ENCODE measurements at regions not wholly inside any gene's neighbourhood (a gene's known extent, or its start where the extent isn't known, plus 50 kb on each side); places are given as distances from the start of the nearest gene placed in this dataset.

GRCh38 chr12:24066097-24066496, 116.6 kb upstream of the SOX5 start:
- Histone ChIP-seq H3K4me3 (ENCODE audit: control insufficient read depth in 1 of 7, extremely low read depth in 1 of 7, insufficient read depth in 4 of 7, low read depth in 2 of 7, low read length in 6 of 7) (no peak overlapping the region), H3K4me1 (ENCODE audit: control extremely low read depth in 1 of 4, control insufficient read depth in 4 of 4, insufficient read depth in 4 of 4, low read length in 3 of 4) (no peaks in the 10 kb centered on the region), H3K36me3 (ENCODE audit: control insufficient read depth in 4 of 4, insufficient read depth in 4 of 4, low read length in 3 of 4) (no peaks in the 10 kb centered on the region), H3K27me3 (replicated peaks in 2 of 5; ENCODE audit: control insufficient read depth in 4 of 5, insufficient read depth in 5 of 5, low read length in 4 of 5) (no peaks in the 10 kb centered on the region), H3K27ac (ENCODE audit: insufficient read depth in 1 of 2, low read depth in 1 of 2, low read length in 2 of 2, poor library complexity in 1 of 2, severe bottlenecking in 2 of 2) (no peak overlapping the region), H3K9me3 (ENCODE audit: control extremely low read depth in 1 of 5, control insufficient read depth in 4 of 5, insufficient read depth in 2 of 5, low read depth in 1 of 5, low read length in 4 of 5) (no peaks in the 10 kb centered on the region)
- CTCF ChIA-PET: no interaction called here
- DNase-seq: no peak
- POLR2A ChIA-PET: no interaction called here

GRCh38 chr12:24062642-24063245, 113.3 kb upstream of the SOX5 start:
- no peak overlapping the region for H3K27ac ChIP-seq (ENCODE audit: insufficient read depth in 1 of 2, low read depth in 1 of 2, low read length in 2 of 2, poor library complexity in 1 of 2, severe bottlenecking in 2 of 2)
- DNase-seq: no peak
- H3K27me3 ChIP-seq (replicated peaks in 2 of 5; ENCODE audit: control insufficient read depth in 4 of 5, insufficient read depth in 5 of 5, low read length in 4 of 5): no peaks in the 10 kb centered on the region
- no peaks in the 10 kb centered on the region for H3K9me3 ChIP-seq (ENCODE audit: control extremely low read depth in 1 of 5, control insufficient read depth in 4 of 5, insufficient read depth in 2 of 5, low read depth in 1 of 5, low read length in 4 of 5)
- no peaks in the 10 kb centered on the region for H3K36me3 ChIP-seq (ENCODE audit: control insufficient read depth in 4 of 4, insufficient read depth in 4 of 4, low read length in 3 of 4)
- H3K4me3 ChIP-seq (ENCODE audit: control insufficient read depth in 1 of 7, extremely low read depth in 1 of 7, insufficient read depth in 4 of 7, low read depth in 2 of 7, low read length in 6 of 7): no peak overlapping the region
- H3K4me1 ChIP-seq (ENCODE audit: control extremely low read depth in 1 of 4, control insufficient read depth in 4 of 4, insufficient read depth in 4 of 4, low read length in 3 of 4): no peaks in the 10 kb centered on the region
- WGBS (ENCODE audit: insufficient coverage): no CpG with 5 or more reads among the region's 1 CpG
- CTCF ChIA-PET: interaction anchor here (0.9 kb wide), 1 partner anchor 8 kb away, joined by 3 read pairs; no protein-coding TSS in a partner anchor
- POLR2A ChIA-PET: no interaction called here

- Histone ChIP-seq H3K9me3 (ENCODE audit: control extremely low read depth in 1 of 5, control insufficient read depth in 4 of 5, insufficient read depth in 2 of 5, low read depth in 1 of 5, low read length in 4 of 5) (no peaks in the 10 kb centered on the region), H3K4me1 (ENCODE audit: control extremely low read depth in 1 of 4, control insufficient read depth in 4 of 4, insufficient read depth in 4 of 4, low read length in 3 of 4) (peaks cover 0 to 2% (median 0%) of the 10 kb centered on the region in 4 experiments), H3K27me3 (replicated peaks in 2 of 5; ENCODE audit: control insufficient read depth in 4 of 5, insufficient read depth in 5 of 5, low read length in 4 of 5) (no peaks in the 10 kb centered on the region), H3K4me3 (ENCODE audit: control insufficient read depth in 1 of 7, extremely low read depth in 1 of 7, insufficient read depth in 4 of 7, low read depth in 2 of 7, low read length in 6 of 7) (no peak overlapping the region), H3K36me3 (ENCODE audit: control insufficient read depth in 4 of 4, insufficient read depth in 4 of 4, low read length in 3 of 4) (no peaks in the 10 kb centered on the region), H3K27ac (ENCODE audit: insufficient read depth in 1 of 2, low read depth in 1 of 2, low read length in 2 of 2, poor library complexity in 1 of 2, severe bottlenecking in 2 of 2) (no peak overlapping the region)
- no CpG with 5 or more reads among the region's 1 CpG for WGBS (ENCODE audit: insufficient coverage)
- POLR2A ChIA-PET: no interaction called here
- DNase-seq: no peak
- CTCF ChIA-PET: no interaction called here
These were observed 110.6 kb upstream of the SOX5 start for GRCh38 chr12:24060089-24060488.

GRCh38 chr12:24057920-24058476, 108.5 kb upstream of the SOX5 start:
- no peak overlapping the region for H3K4me3 ChIP-seq (ENCODE audit: control insufficient read depth in 1 of 7, extremely low read depth in 1 of 7, insufficient read depth in 4 of 7, low read depth in 2 of 7, low read length in 6 of 7)
- DNase-seq: no peak
- H3K36me3 ChIP-seq (ENCODE audit: control insufficient read depth in 4 of 4, insufficient read depth in 4 of 4, low read length in 3 of 4): no peaks in the 10 kb centered on the region
- H3K4me1 ChIP-seq (ENCODE audit: control extremely low read depth in 1 of 4, control insufficient read depth in 4 of 4, insufficient read depth in 4 of 4, low read length in 3 of 4): peaks cover 0 to 14% (median 3%) of the 10 kb centered on the region in 4 experiments
- no peaks in the 10 kb centered on the region for H3K9me3 ChIP-seq (ENCODE audit: control extremely low read depth in 1 of 5, control insufficient read depth in 4 of 5, insufficient read depth in 2 of 5, low read depth in 1 of 5, low read length in 4 of 5)
- 100% methylated on average over 1 of the region's 4 CpGs for WGBS (ENCODE audit: insufficient coverage)
- no peak overlapping the region for H3K27ac ChIP-seq (ENCODE audit: insufficient read depth in 1 of 2, low read depth in 1 of 2, low read length in 2 of 2, poor library complexity in 1 of 2, severe bottlenecking in 2 of 2)
- ChIA-PET CTCF (interaction anchor here (0.6 to 1.3 kb wide), 2 partner anchors 12 to 720 kb away, joined by 4 to 6 read pairs; no protein-coding TSS in a partner anchor), POLR2A (no interaction called here)
- no peaks in the 10 kb centered on the region for H3K27me3 ChIP-seq (replicated peaks in 2 of 5; ENCODE audit: control insufficient read depth in 4 of 5, insufficient read depth in 5 of 5, low read length in 4 of 5)

- H3K9me3 ChIP-seq (ENCODE audit: control extremely low read depth in 1 of 5, control insufficient read depth in 4 of 5, insufficient read depth in 2 of 5, low read depth in 1 of 5, low read length in 4 of 5): no peaks in the 10 kb centered on the region
- peaks cover 0 to 19% (median 3%) of the 10 kb centered on the region in 4 experiments for H3K4me1 ChIP-seq (ENCODE audit: control extremely low read depth in 1 of 4, control insufficient read depth in 4 of 4, insufficient read depth in 4 of 4, low read length in 3 of 4)
- no peak for DNase-seq
- no peaks in the 10 kb centered on the region for H3K36me3 ChIP-seq (ENCODE audit: control insufficient read depth in 4 of 4, insufficient read depth in 4 of 4, low read length in 3 of 4)
- H3K27ac ChIP-seq (ENCODE audit: insufficient read depth in 1 of 2, low read depth in 1 of 2, low read length in 2 of 2, poor library complexity in 1 of 2, severe bottlenecking in 2 of 2): no peak overlapping the region
- no peaks in the 10 kb centered on the region for H3K27me3 ChIP-seq (replicated peaks in 2 of 5; ENCODE audit: control insufficient read depth in 4 of 5, insufficient read depth in 5 of 5, low read length in 4 of 5)
- H3K4me3 ChIP-seq (ENCODE audit: control insufficient read depth in 1 of 7, extremely low read depth in 1 of 7, insufficient read depth in 4 of 7, low read depth in 2 of 7, low read length in 6 of 7): no peak overlapping the region
- POLR2A ChIA-PET: no interaction called here
- CTCF ChIA-PET: no interaction called here
- WGBS (ENCODE audit: insufficient coverage): no CpG with 5 or more reads among the region's 1 CpG
These were observed 106.3 kb upstream of the SOX5 start for GRCh38 chr12:24055747-24056146.

GRCh38 chr12:24054416-24054815, 104.9 kb upstream of the SOX5 start:
- WGBS (ENCODE audit: insufficient coverage): no CpG with 5 or more reads among the region's 3 CpGs
- peaks cover 0 to 24% (median 4%) of the 10 kb centered on the region in 4 experiments for H3K4me1 ChIP-seq (ENCODE audit: control extremely low read depth in 1 of 4, control insufficient read depth in 4 of 4, insufficient read depth in 4 of 4, low read length in 3 of 4)
- ChIA-PET POLR2A (no interaction called here), CTCF (interaction anchor here (1.0 kb wide), 1 partner anchor 781 kb away, joined by 3 read pairs; no protein-coding TSS in a partner anchor)
- H3K36me3 ChIP-seq (ENCODE audit: control insufficient read depth in 4 of 4, insufficient read depth in 4 of 4, low read length in 3 of 4): no peaks in the 10 kb centered on the region
- no peaks in the 10 kb centered on the region for H3K27me3 ChIP-seq (replicated peaks in 2 of 5; ENCODE audit: control insufficient read depth in 4 of 5, insufficient read depth in 5 of 5, low read length in 4 of 5)
- peak overlapping the region in 2 of 7 experiments; percentile 20 to 28 for H3K4me3 ChIP-seq (ENCODE audit: control insufficient read depth in 1 of 7, extremely low read depth in 1 of 7, insufficient read depth in 4 of 7, low read depth in 2 of 7, low read length in 6 of 7)
- no peak overlapping the region for H3K27ac ChIP-seq (ENCODE audit: insufficient read depth in 1 of 2, low read depth in 1 of 2, low read length in 2 of 2, poor library complexity in 1 of 2, severe bottlenecking in 2 of 2)
- peak in 2 of 3 donors; percentile 4 to 27 for DNase-seq
- H3K9me3 ChIP-seq (ENCODE audit: control extremely low read depth in 1 of 5, control insufficient read depth in 4 of 5, insufficient read depth in 2 of 5, low read depth in 1 of 5, low read length in 4 of 5): no peaks in the 10 kb centered on the region

GRCh38 chr12:24049728-24050127, 100.3 kb upstream of the SOX5 start:
- peaks cover 0 to 36% (median 13%) of the 10 kb centered on the region in 4 experiments for H3K4me1 ChIP-seq (ENCODE audit: control extremely low read depth in 1 of 4, control insufficient read depth in 4 of 4, insufficient read depth in 4 of 4, low read length in 3 of 4)
- H3K9me3 ChIP-seq (ENCODE audit: control extremely low read depth in 1 of 5, control insufficient read depth in 4 of 5, insufficient read depth in 2 of 5, low read depth in 1 of 5, low read length in 4 of 5): peaks cover 0 to 4% (median 0%) of the 10 kb centered on the region in 5 experiments
- H3K27ac ChIP-seq (ENCODE audit: insufficient read depth in 1 of 2, low read depth in 1 of 2, low read length in 2 of 2, poor library complexity in 1 of 2, severe bottlenecking in 2 of 2): no peak overlapping the region
- H3K27me3 ChIP-seq (replicated peaks in 2 of 5; ENCODE audit: control insufficient read depth in 4 of 5, insufficient read depth in 5 of 5, low read length in 4 of 5): no peaks in the 10 kb centered on the region
- 80% methylated on average over 1 of the region's 3 CpGs for WGBS (ENCODE audit: insufficient coverage)
- ChIA-PET CTCF (no interaction called here), POLR2A (interaction anchor here (0.6 kb wide), 1 partner anchor 886 kb away, joined by 3 read pairs; no protein-coding TSS in a partner anchor)
- H3K4me3 ChIP-seq (ENCODE audit: control insufficient read depth in 1 of 7, extremely low read depth in 1 of 7, insufficient read depth in 4 of 7, low read depth in 2 of 7, low read length in 6 of 7): no peak overlapping the region
- H3K36me3 ChIP-seq (ENCODE audit: control insufficient read depth in 4 of 4, insufficient read depth in 4 of 4, low read length in 3 of 4): no peaks in the 10 kb centered on the region
- DNase-seq: peak in 2 of 3 donors; percentile 28 to 60
